ENCODE measurements at regions not wholly inside any gene's neighbourhood (a gene's known extent, or its start where the extent isn't known, plus 50 kb on each side); places are given as distances from the start of the nearest gene placed in this dataset.

GRCh38 chr13:54972838-54973237, 1944.2 kb downstream of the OLFM4 start:
- Histone ChIP-seq H3K9ac (ENCODE audit: low read depth in 1 of 2, low read length in 2 of 2) (no peak overlapping the region), H3K4me1 (ENCODE audit: control insufficient read depth in 4 of 4, insufficient read depth in 4 of 4, low read length in 3 of 4) (no peaks in the 10 kb centered on the region), H3K27ac (ENCODE audit: low read depth in 1 of 2, low read length in 2 of 2) (no peak overlapping the region), H3K36me3 (ENCODE audit: control insufficient read depth in 4 of 4, insufficient read depth in 3 of 4, low read depth in 1 of 4, low read length in 3 of 4) (no peaks in the 10 kb centered on the region), H3K9me3 (ENCODE audit: control insufficient read depth in 4 of 4, low read length in 3 of 4) (no peaks in the 10 kb centered on the region), H3K27me3 (ENCODE audit: control insufficient read depth in 4 of 4, insufficient read depth in 4 of 4, low read length in 3 of 4) (no peaks in the 10 kb centered on the region), H3K4me3 (ENCODE audit: low read depth in 1 of 3, low read length in 3 of 3) (no peak overlapping the region)
- no peak for DNase-seq (ENCODE audit: low spot score)
- 66% methylated on average over 5 of the region's 5 CpGs for WGBS
- no peak for TF ChIP-seq CTCF (IDR thresholded peaks at IDR 0.05; ENCODE audit: low read depth, low read length, missing input control)
- TF ChIP-seq SP1 (IDR thresholded peaks at IDR 0.05), result no peak
- no peak for TF ChIP-seq YY1 (IDR thresholded peaks at IDR 0.05)

- H3K27ac ChIP-seq (ENCODE audit: low read depth in 1 of 2, low read length in 2 of 2), result no peak overlapping the region
- H3K4me1 ChIP-seq (ENCODE audit: control insufficient read depth in 4 of 4, insufficient read depth in 4 of 4, low read length in 3 of 4), result no peaks in the 10 kb centered on the region
- no peak overlapping the region for H3K4me3 ChIP-seq (ENCODE audit: low read depth in 1 of 3, low read length in 3 of 3)
- TF ChIP-seq SP1 (IDR thresholded peaks at IDR 0.05) (no peak), TAF1 (conservative IDR thresholded peaks at IDR 0.05) (no peak), RXRA (IDR thresholded peaks at IDR 0.05) (no peak), GABPA (IDR thresholded peaks at IDR 0.05 in 1 of 2, conservative IDR thresholded peaks at IDR 0.05 in 1 of 2) (no peak), NR2F2 (IDR thresholded peaks at IDR 0.05) (no peak), ZBTB33 (IDR thresholded peaks at IDR 0.05) (no peak), EGR1 (IDR thresholded peaks at IDR 0.05; ENCODE audit: low read depth in 2 of 2) (no peak), JUND (IDR thresholded peaks at IDR 0.05) (no peak), RAD21 (IDR thresholded peaks at IDR 0.05) (no peak), REST (IDR thresholded peaks at IDR 0.05) (no peak), ATF3 (IDR thresholded peaks at IDR 0.05) (no peak), YY1 (IDR thresholded peaks at IDR 0.05) (no peak), HNF4G (IDR thresholded peaks at IDR 0.05) (no peak), CTCF (IDR thresholded peaks at IDR 0.05; ENCODE audit: low read depth, low read length, missing input control) (no peak), FOXA2 (IDR thresholded peaks at IDR 0.05) (no peak), MAX (IDR thresholded peaks at IDR 0.05) (no peak)
- H3K9ac ChIP-seq (ENCODE audit: low read depth in 1 of 2, low read length in 2 of 2), result no peak overlapping the region
- H3K36me3 ChIP-seq (ENCODE audit: control insufficient read depth in 4 of 4, insufficient read depth in 3 of 4, low read depth in 1 of 4, low read length in 3 of 4), result no peaks in the 10 kb centered on the region
- no peaks in the 10 kb centered on the region for H3K27me3 ChIP-seq (ENCODE audit: control insufficient read depth in 4 of 4, insufficient read depth in 4 of 4, low read length in 3 of 4)
- 54% methylated on average over 4 of the region's 4 CpGs for WGBS
- no peak for DNase-seq (ENCODE audit: low spot score)
- H3K9me3 ChIP-seq (ENCODE audit: control insufficient read depth in 4 of 4, low read length in 3 of 4), result no peaks in the 10 kb centered on the region
Measured at GRCh38 chr13:54975676-54976075, 1947.1 kb downstream of the OLFM4 start.
